NCI-H748 treated with DMSO at 0.1 percent for 48 hours (cell line): ENCODE measurements at regions not wholly inside any gene's neighbourhood (a gene's known extent, or its start where the extent isn't known, plus 50 kb on each side); places are given as distances from the start of the nearest gene placed in this dataset.
"Not testable (repeated sequence)": the region's sequence is repeated elsewhere in the genome, so short reads cannot be mapped to it uniquely, and the experiment has no call there.

ENCODE experiments used
- DNase-seq: peaks from one replicate; lab custom pipeline; 2025; lab: John Stamatoyannopoulos, UW

GRCh38 chr16:26795184-26795583, 271.5 kb upstream of the C16orf82 start:
- peak; percentile 3 for DNase-seq

GRCh38 chr16:26801628-26802027, 265.1 kb upstream of the C16orf82 start:
- no peak for DNase-seq

GRCh38 chr16:26802440-26802839, 264.3 kb upstream of the C16orf82 start:
- no peak for DNase-seq

- no peak for DNase-seq
These were observed 263.8 kb upstream of the C16orf82 start for GRCh38 chr16:26802965-26803364.

- no peak for DNase-seq
These were observed 260.1 kb upstream of the C16orf82 start for GRCh38 chr16:26806657-26807056.

GRCh38 chr16:26809461-26809860, 257.3 kb upstream of the C16orf82 start:
- no peak for DNase-seq

- DNase-seq = no peak
These were observed 250.5 kb upstream of the C16orf82 start for GRCh38 chr16:26816266-26816665.

GRCh38 chr16:26816885-26817571, 249.7 kb upstream of the C16orf82 start:
- DNase-seq = no peak

- no peak for DNase-seq
These were observed 248.3 kb upstream of the C16orf82 start for GRCh38 chr16:26818393-26818792.

GRCh38 chr16:26824469-26824868, 242.3 kb upstream of the C16orf82 start:
- DNase-seq = no peak

- DNase-seq = no peak
These were observed 240.2 kb upstream of the C16orf82 start for GRCh38 chr16:26826500-26826899.

GRCh38 chr16:26827386-26827785, 239.3 kb upstream of the C16orf82 start:
- DNase-seq = no peak

GRCh38 chr16:26830428-26831127, 236.1 kb upstream of the C16orf82 start:
- DNase-seq = peak; percentile 43

GRCh38 chr16:26836114-26836513, 230.6 kb upstream of the C16orf82 start:
- DNase-seq = not testable (repeated sequence)

GRCh38 chr16:26838931-26839330, 227.8 kb upstream of the C16orf82 start:
- no peak for DNase-seq

- no peak for DNase-seq
These were observed 226.0 kb upstream of the C16orf82 start for GRCh38 chr16:26840691-26841090.

GRCh38 chr16:26856271-26856670, 210.5 kb upstream of the C16orf82 start:
- DNase-seq = no peak

- no peak for DNase-seq
These were observed 209.9 kb upstream of the C16orf82 start for GRCh38 chr16:26856791-26857190.

- DNase-seq = no peak
These were observed 209.4 kb upstream of the C16orf82 start for GRCh38 chr16:26857371-26857770.

- no peak for DNase-seq
These were observed 206.2 kb upstream of the C16orf82 start for GRCh38 chr16:26860506-26860905.

- peak; percentile 58 for DNase-seq
These were observed 202.8 kb upstream of the C16orf82 start for GRCh38 chr16:26863931-26864330.

- DNase-seq = not testable (repeated sequence)
These were observed 192.4 kb upstream of the C16orf82 start for GRCh38 chr16:26874318-26874717.

GRCh38 chr16:26877421-26877820, 189.3 kb upstream of the C16orf82 start:
- DNase-seq = no peak

- DNase-seq = no peak
These were observed 181.1 kb upstream of the C16orf82 start for GRCh38 chr16:26885674-26886073.
